Adrenal gland (tissue), 9 donors: ENCODE measurements at regions not wholly inside any gene's neighbourhood (a gene's known extent, or its start where the extent isn't known, plus 50 kb on each side); places are given as distances from the start of the nearest gene placed in this dataset.

Experiments used
- DNase-seq, 7 donors: peaks; one replicate each; pipeline ENCODE4 v3.0.0-alpha.2; 2019 to 2020
- H3K27ac ChIP-seq, 5 donors: fragments of 200-600 bp; sonication (generic) in 4 of 5; 1 replicate in 3 of 5; 2 replicates in 2 of 5; pipeline versions ENCODE4 v1.5.1 to v1.8.0; 2016 to 2020; ENCODE audit warnings: mild to moderate bottlenecking in 1 of 5
- H3K27me3 ChIP-seq: fragments of 200-600 bp; 2 replicates; pipeline ENCODE4 v1.8.0; 2021
- H3K36me3 ChIP-seq, 2 donors: fragments of 200-600 bp; replicated peaks in 1 of 2; 1 replicate in 1 of 2; 2 replicates in 1 of 2; pipeline versions ENCODE4 v1.5.1 to v1.8.0; 2018 to 2022
- H3K4me1 ChIP-seq, 2 donors: fragments of 200-600 bp; replicated peaks in 1 of 2; 1 replicate in 1 of 2; 2 replicates in 1 of 2; pipeline versions ENCODE4 v1.5.1 to v1.8.0; 2018 to 2021
- H3K4me3 ChIP-seq, 4 donors: fragments of 200-600 bp; sonication (generic) in 3 of 4; one replicate each; pipeline ENCODE4 v1.5.1; 2016 to 2018
- H3K9me3 ChIP-seq, 3 donors: fragments of 200-600 bp; sonication (generic) in 1 of 3; replicated peaks in 1 of 3; 1 replicate in 2 of 3; 2 replicates in 1 of 3; pipeline versions ENCODE4 v1.5.1 to v1.8.0; 2016 to 2021
- POLR2A ChIP-seq, 2 donors: fragments of 450-650 bp; IDR thresholded peaks; one replicate each; pipeline ENCODE4 v1.6.1; 2017; ENCODE audit warnings: antibody characterized with exemption in 2 of 2, mild to moderate bottlenecking in 2 of 2, moderate library complexity in 1 of 2
- WGBS, 4 donors: extraction: QIAGEN DNeasy Blood & Tissue Kit in 2 of 4; methylation state at CpG; one replicate each; pipeline versions ENCODE4 v1.1.5 to v1.1.7; 2013 to 2017; 5-methylcytosine and 5-hydroxymethylcytosine counted together
- intact Hi-C, 2 donors: fragments of 100-400 bp; cut with DNase I; formaldehyde crosslinking; loops; one replicate each; pipeline versions ENCODE4 v1.14.1 to v1.15.0; 2022 to 2023
- TF ChIP-seq, protein P1 (sequence below), 6 experiments: fragments of 450-650 bp in 4 of 6; fragments of 200-600 bp in 2 of 6; sonication (generic) in 1 of 6; IDR thresholded peaks; 1 replicate in 5 of 6; 2 replicates in 1 of 6; pipeline versions ENCODE4 v1.5.1 to v1.8.0; 2016 to 2021; ENCODE audit warnings: antibody characterized with exemption in 6 of 6, mild to moderate bottlenecking in 2 of 6, moderate library complexity in 1 of 6
- donor health status: healthy with polysubstance abuse.
- donor health status: Bipolar disorder and iron deficiency.
- donor health status: DM: yes; HTN: yes; CAD: no.
- donor health status: DM: no; HTN: no; CAD: no.
- donor health status: DM: no; HTN: no; CAD: no.

DNA sequence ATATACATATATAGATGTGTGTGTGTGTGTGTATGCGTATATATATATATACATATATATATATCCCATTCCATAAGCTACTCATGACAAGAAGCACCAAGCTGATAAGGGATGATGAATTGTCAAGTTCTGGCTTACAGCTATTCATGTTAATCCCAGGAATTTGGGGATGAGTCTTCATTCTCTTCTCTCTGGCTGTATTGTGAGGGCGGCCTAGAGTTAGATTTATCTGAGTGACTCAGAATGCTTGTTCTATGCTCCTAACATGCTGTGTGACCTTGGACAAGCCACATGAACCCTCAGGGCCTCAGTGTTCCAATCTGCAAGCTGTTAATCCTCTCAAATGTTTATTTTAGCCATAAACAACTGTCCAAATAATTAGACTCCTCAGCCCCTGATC, 749.0 kb downstream of the MED13L start:
- no peak overlapping the region for H3K4me3 ChIP-seq
- 86 to 98% (median 91%) methylated on average over 2 of the region's 2 CpGs for WGBS, 4 donors
- intact Hi-C loops: no loop called here
- no peaks in the 10 kb centered on the region for H3K9me3 ChIP-seq
- no peak for DNase-seq
- H3K27ac ChIP-seq: no peak overlapping the region
- TF ChIP-seq, protein P1, sequence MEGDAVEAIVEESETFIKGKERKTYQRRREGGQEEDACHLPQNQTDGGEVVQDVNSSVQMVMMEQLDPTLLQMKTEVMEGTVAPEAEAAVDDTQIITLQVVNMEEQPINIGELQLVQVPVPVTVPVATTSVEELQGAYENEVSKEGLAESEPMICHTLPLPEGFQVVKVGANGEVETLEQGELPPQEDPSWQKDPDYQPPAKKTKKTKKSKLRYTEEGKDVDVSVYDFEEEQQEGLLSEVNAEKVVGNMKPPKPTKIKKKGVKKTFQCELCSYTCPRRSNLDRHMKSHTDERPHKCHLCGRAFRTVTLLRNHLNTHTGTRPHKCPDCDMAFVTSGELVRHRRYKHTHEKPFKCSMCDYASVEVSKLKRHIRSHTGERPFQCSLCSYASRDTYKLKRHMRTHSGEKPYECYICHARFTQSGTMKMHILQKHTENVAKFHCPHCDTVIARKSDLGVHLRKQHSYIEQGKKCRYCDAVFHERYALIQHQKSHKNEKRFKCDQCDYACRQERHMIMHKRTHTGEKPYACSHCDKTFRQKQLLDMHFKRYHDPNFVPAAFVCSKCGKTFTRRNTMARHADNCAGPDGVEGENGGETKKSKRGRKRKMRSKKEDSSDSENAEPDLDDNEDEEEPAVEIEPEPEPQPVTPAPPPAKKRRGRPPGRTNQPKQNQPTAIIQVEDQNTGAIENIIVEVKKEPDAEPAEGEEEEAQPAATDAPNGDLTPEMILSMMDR (IDR thresholded peaks at IDR 0.05): no peak
- TF ChIP-seq POLR2A (IDR thresholded peaks at IDR 0.05): no peak
- no peaks in the 10 kb centered on the region for H3K36me3 ChIP-seq
- H3K27me3 ChIP-seq: no peaks in the 10 kb centered on the region
- H3K4me1 ChIP-seq: no peaks in the 10 kb centered on the region

DNA sequence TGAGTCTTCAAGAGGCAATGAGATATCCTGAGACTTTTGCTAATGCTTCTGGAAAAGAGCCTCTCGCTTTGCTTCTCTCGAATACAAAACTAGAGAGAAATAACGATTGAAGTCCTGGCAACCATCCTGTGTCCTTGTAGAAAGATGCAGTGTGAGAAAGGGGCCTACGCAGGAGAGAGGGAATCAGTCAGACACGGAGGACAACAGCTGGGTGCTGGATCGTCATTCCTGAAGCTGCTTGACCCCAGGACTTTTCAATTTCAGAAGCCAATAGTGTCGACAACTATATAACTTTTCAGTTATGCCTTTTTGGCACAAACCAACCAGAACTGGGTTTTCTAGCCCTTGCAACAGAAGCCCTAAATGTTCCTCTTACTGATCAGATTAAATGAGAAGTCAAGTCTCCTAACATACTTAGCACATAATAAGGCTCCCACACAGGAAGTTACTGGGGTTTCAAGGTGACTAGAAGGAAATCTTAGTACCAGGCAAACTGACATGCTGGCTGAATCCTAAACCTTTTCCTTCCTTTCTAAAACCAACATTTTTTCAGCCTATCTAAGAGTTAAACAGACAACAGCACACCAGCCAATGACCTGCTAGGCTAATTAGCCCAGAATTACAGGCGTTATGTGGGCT, 755.6 kb downstream of the MED13L start:
- H3K4me1 ChIP-seq: no peaks in the 10 kb centered on the region
- intact Hi-C loops: no loop called here
- DNase-seq: no peak
- H3K27ac ChIP-seq: no peak overlapping the region
- H3K9me3 ChIP-seq: no peaks in the 10 kb centered on the region
- 50 to 56% (median 52%) methylated on average over 8 of the region's 8 CpGs for WGBS, 4 donors
- TF ChIP-seq POLR2A (IDR thresholded peaks at IDR 0.05): no peak
- TF ChIP-seq, protein P1 (IDR thresholded peaks at IDR 0.05): no peak
- no peaks in the 10 kb centered on the region for H3K27me3 ChIP-seq
- H3K36me3 ChIP-seq: no peaks in the 10 kb centered on the region
- no peak overlapping the region for H3K4me3 ChIP-seq

DNA sequence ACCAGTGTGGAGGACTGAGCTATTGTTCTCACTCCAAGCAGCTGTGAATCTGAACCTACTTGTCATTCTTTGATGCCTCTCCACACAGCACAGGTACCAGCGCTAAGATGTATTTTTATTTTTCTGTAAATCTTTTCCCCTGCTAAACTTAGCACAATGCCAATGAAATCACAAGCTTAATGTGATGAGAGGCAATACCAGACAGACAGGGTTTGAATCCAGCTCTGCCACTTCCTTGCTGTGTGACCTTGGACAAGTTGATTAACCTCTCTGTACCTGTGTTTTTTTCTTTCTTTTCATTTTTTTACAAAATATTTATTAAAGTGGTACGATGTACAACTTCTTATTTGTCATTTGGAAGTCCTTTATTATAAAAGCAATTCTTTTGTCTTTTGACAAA, 757.6 kb downstream of the MED13L start:
- WGBS, 4 donors: 83 to 91% (median 89%) methylated on average over 2 of the region's 2 CpGs
- no peaks in the 10 kb centered on the region for H3K9me3 ChIP-seq
- TF ChIP-seq POLR2A (IDR thresholded peaks at IDR 0.05): no peak
- TF ChIP-seq, protein P1 (IDR thresholded peaks at IDR 0.05): no peak
- H3K27ac ChIP-seq: no peak overlapping the region
- DNase-seq: no peak
- intact Hi-C loops: no loop called here
- no peaks in the 10 kb centered on the region for H3K36me3 ChIP-seq
- no peak overlapping the region for H3K4me3 ChIP-seq
- H3K27me3 ChIP-seq: no peaks in the 10 kb centered on the region
- H3K4me1 ChIP-seq: no peaks in the 10 kb centered on the region

DNA sequence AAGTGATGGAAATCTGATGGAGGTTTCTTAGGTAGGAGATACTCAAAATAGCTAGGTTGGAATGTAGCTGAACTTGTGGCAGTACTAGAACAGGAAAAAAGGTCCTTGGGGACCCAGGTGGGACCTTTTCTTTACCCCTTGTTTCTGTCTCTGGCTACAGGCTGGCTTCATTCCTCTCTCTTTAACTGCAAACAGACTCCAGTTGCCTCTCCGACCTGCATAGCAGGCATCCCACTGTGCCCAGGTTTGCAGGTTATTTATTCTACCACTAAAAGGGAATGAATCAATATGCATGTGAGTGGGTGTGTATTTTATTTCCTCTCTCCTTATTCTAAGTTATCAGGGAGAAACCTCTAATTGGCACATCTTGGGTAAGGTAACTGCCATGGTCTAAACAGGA, 758.1 kb downstream of the MED13L start:
- H3K9me3 ChIP-seq: no peaks in the 10 kb centered on the region
- TF ChIP-seq POLR2A (IDR thresholded peaks at IDR 0.05): no peak
- TF ChIP-seq, protein P1 (IDR thresholded peaks at IDR 0.05): no peak
- H3K27ac ChIP-seq: no peak overlapping the region
- H3K27me3 ChIP-seq: no peaks in the 10 kb centered on the region
- WGBS, 4 donors: 90 to 95% (median 93%) methylated on average over 1 of the region's 1 CpG
- no peaks in the 10 kb centered on the region for H3K4me1 ChIP-seq
- intact Hi-C loops: no loop called here
- no peak overlapping the region for H3K4me3 ChIP-seq
- DNase-seq: no peak
- no peaks in the 10 kb centered on the region for H3K36me3 ChIP-seq
